CD4-positive, alpha-beta T cell treated with Interleukin-15 for 4 hours (primary cell): ENCODE measurements at regions not wholly inside any gene's neighbourhood (a gene's known extent, or its start where the extent isn't known, plus 50 kb on each side); places are given as distances from the start of the nearest gene placed in this dataset.
A peak's percentile ranks its signal among the peaks of the same experiment; 100 is the strongest.

Experiments used
- DNase-seq: peaks from one replicate; pipeline ENCODE4 v3.0.0-alpha.2; 2020; ENCODE audit warnings: low spot score

- DNase-seq, result no peak
These were observed 111.7 kb upstream of the AKIP1 start for GRCh38 chr11:8799273-8799672.

GRCh38 chr11:8800520-8801110 is 110.4 kb upstream of the AKIP1 start:
- DNase-seq, result no peak

GRCh38 chr11:8801121-8801520 is 109.9 kb upstream of the AKIP1 start:
- no peak for DNase-seq

- DNase-seq, result no peak
These were observed 108.7 kb upstream of the AKIP1 start for GRCh38 chr11:8802251-8802650.

- DNase-seq, result no peak
These were observed 107.0 kb upstream of the AKIP1 start for GRCh38 chr11:8803973-8804372.

GRCh38 chr11:8805296-8805695 is 105.7 kb upstream of the AKIP1 start:
- no peak for DNase-seq

- DNase-seq, result no peak
These were observed 104.0 kb upstream of the AKIP1 start for GRCh38 chr11:8806974-8807373.

- no peak for DNase-seq
These were observed 103.3 kb upstream of the AKIP1 start for GRCh38 chr11:8807544-8808225.

GRCh38 chr11:8808226-8808585 is 102.8 kb upstream of the AKIP1 start:
- DNase-seq, result no peak

GRCh38 chr11:8809241-8809938 is 101.6 kb upstream of the AKIP1 start:
- DNase-seq, result no peak

GRCh38 chr11:8809939-8810539 is 101.0 kb upstream of the AKIP1 start:
- DNase-seq, result no peak

- DNase-seq, result no peak
These were observed 100.3 kb upstream of the AKIP1 start for GRCh38 chr11:8810540-8811301.

GRCh38 chr11:8811571-8811970 is 99.4 kb upstream of the AKIP1 start:
- no peak for DNase-seq

- no peak for DNase-seq
These were observed 98.6 kb upstream of the AKIP1 start for GRCh38 chr11:8812438-8812837.

GRCh38 chr11:8813658-8814057 is 97.3 kb upstream of the AKIP1 start:
- peak; percentile 28 for DNase-seq

- DNase-seq, result no peak
These were observed 96.6 kb upstream of the AKIP1 start for GRCh38 chr11:8814209-8814922.

GRCh38 chr11:8814923-8815240 is 96.1 kb upstream of the AKIP1 start:
- no peak for DNase-seq

GRCh38 chr11:8818421-8818820 is 92.6 kb upstream of the AKIP1 start:
- no peak for DNase-seq

GRCh38 chr11:8820401-8820800 is 90.6 kb upstream of the AKIP1 start:
- DNase-seq, result no peak

GRCh38 chr11:8822469-8822868 is 88.5 kb upstream of the AKIP1 start:
- DNase-seq, result no peak

- no peak for DNase-seq
These were observed 87.7 kb upstream of the AKIP1 start for GRCh38 chr11:8823174-8823742.
